HCT116 (cell line): ENCODE measurements at regions not wholly inside any gene's neighbourhood (a gene's known extent, or its start where the extent isn't known, plus 50 kb on each side); places are given as distances from the start of the nearest gene placed in this dataset.

Experiments used
- CEBPB ChIP-seq: IDR thresholded peaks from 2 replicates; pipeline ENCODE4 v1.6.1; 2012; ENCODE audit warnings: low read depth
- TF ChIP-seq, protein P1 (sequence below), 3 experiments: fragments of 200-600 bp in 1 of 3; sonication (generic) in 1 of 3; IDR thresholded peaks in 2 of 3; conservative IDR thresholded peaks in 1 of 3; 2 replicates each; pipeline ENCODE4 v1.5.1; 2012 to 2017; ENCODE audit warnings: low read depth in 2 of 3, low read length in 2 of 3, antibody characterized with exemption in 1 of 3, borderline replicate concordance in 1 of 3, control low read depth in 1 of 3, mild to moderate bottlenecking in 1 of 3, mixed read lengths in 1 of 3, mixed run types in 1 of 3, moderate library complexity in 1 of 3; ENCODE audit not compliant: insufficient read depth in 1 of 3
- TF ChIP-seq, protein P2 (sequence below): IDR thresholded peaks from 2 replicates; pipeline ENCODE4 v1.6.1; 2012; ENCODE audit warnings: low read depth

DNA sequence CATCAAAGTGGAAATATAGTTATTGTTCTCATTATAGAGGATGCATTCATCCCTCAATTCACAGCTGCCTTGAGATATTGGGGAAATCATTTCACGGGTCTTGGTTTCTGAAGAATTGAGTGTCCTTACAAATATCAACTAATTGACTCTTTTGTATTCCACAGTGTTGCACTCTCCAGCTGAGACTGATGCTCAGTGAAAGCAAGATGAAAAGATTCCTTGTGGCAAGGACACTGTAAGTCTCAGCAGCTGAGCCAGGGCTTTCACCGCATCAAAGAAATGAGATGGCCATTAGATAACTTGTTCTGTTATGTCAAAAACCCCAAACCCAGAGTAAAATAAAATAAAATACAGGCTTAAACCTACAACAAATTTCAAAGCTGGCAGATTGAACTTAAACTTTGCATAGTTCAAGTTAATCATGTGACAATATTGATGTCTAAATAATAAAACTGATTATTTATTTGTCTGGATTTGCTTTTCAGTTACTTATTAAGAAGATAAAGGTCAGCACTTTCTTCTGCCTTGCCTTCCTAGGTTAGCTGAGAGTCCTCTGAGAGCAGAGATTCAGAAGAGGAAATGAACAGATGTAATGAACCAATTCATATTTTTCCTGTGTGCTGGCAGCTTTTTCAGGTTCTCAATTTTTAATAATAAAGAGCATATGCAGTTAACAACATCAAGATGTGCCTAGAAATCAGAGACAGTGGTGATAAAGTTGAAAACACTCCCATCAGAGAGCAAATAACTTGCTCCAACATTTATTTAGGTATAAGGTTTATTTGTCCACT is 82.4 kb upstream of the SMLR1 start:
- TF ChIP-seq CEBPB: no peak
- TF ChIP-seq, protein P1, sequence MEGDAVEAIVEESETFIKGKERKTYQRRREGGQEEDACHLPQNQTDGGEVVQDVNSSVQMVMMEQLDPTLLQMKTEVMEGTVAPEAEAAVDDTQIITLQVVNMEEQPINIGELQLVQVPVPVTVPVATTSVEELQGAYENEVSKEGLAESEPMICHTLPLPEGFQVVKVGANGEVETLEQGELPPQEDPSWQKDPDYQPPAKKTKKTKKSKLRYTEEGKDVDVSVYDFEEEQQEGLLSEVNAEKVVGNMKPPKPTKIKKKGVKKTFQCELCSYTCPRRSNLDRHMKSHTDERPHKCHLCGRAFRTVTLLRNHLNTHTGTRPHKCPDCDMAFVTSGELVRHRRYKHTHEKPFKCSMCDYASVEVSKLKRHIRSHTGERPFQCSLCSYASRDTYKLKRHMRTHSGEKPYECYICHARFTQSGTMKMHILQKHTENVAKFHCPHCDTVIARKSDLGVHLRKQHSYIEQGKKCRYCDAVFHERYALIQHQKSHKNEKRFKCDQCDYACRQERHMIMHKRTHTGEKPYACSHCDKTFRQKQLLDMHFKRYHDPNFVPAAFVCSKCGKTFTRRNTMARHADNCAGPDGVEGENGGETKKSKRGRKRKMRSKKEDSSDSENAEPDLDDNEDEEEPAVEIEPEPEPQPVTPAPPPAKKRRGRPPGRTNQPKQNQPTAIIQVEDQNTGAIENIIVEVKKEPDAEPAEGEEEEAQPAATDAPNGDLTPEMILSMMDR (IDR thresholded peaks at IDR 0.05 in 2 of 3, conservative IDR thresholded peaks at IDR 0.05 in 1 of 3; ENCODE audit: borderline replicate concordance in 1 of 3, insufficient read depth in 1 of 3, low read depth in 2 of 3, low read length in 2 of 3): no peak
- TF ChIP-seq, protein P2, sequence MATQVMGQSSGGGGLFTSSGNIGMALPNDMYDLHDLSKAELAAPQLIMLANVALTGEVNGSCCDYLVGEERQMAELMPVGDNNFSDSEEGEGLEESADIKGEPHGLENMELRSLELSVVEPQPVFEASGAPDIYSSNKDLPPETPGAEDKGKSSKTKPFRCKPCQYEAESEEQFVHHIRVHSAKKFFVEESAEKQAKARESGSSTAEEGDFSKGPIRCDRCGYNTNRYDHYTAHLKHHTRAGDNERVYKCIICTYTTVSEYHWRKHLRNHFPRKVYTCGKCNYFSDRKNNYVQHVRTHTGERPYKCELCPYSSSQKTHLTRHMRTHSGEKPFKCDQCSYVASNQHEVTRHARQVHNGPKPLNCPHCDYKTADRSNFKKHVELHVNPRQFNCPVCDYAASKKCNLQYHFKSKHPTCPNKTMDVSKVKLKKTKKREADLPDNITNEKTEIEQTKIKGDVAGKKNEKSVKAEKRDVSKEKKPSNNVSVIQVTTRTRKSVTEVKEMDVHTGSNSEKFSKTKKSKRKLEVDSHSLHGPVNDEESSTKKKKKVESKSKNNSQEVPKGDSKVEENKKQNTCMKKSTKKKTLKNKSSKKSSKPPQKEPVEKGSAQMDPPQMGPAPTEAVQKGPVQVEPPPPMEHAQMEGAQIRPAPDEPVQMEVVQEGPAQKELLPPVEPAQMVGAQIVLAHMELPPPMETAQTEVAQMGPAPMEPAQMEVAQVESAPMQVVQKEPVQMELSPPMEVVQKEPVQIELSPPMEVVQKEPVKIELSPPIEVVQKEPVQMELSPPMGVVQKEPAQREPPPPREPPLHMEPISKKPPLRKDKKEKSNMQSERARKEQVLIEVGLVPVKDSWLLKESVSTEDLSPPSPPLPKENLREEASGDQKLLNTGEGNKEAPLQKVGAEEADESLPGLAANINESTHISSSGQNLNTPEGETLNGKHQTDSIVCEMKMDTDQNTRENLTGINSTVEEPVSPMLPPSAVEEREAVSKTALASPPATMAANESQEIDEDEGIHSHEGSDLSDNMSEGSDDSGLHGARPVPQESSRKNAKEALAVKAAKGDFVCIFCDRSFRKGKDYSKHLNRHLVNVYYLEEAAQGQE: no peak
